Iris pigment epithelial cell (primary cell): ENCODE measurements at regions not wholly inside any gene's neighbourhood (a gene's known extent, or its start where the extent isn't known, plus 50 kb on each side); places are given as distances from the start of the nearest gene placed in this dataset.
"Not testable (repeated sequence)": the region's sequence is repeated elsewhere in the genome, so short reads cannot be mapped to it uniquely, and the experiment has no call there.

Experiments used
- DNase-seq: peaks from one replicate; pipeline ENCODE4 v3.0.0-alpha.2; 2011; ENCODE audit warnings: low read depth

DNA sequence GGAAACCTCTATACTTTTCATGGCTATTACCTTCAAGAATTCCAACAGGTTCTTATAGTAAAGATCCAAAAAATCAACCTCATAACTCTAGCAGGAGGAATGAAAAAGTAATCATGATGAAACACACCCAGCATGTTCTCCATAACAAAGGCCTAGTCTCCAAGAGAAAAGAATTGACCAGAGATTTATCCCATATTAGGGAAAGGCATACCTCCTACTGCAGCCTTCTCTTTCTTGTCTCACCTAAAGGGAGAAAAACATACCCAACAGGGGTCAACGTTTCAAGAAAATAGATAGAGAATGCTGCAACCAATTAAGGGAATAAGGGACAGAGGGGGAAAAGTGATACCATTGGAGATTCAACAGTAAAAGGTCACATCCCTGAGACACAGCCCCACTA is 262.5 kb downstream of the FRK start:
- no peak for DNase-seq

DNA sequence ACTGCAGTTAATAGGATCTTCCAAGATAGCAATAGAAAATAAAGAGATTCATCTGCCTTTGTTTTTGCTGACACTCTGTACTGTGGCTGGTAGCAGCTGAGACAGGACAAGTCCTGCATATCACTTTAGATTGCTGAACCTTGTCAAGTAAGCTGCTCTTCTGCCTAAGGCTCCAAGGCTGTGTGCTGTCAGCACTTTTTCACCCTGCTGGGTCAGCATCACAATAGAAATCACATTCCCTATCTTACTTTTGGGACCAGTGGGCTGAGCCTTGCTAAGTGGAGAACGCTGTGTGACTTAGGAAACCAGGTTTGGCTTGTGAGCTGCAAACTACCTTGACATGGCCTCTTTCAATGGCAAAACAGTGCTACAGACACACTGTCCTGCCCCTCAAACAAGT is 263.9 kb downstream of the FRK start:
- DNase-seq = no peak

GRCh38 chr6:115796061-115796460 is 264.6 kb downstream of the FRK start:
- no peak for DNase-seq

DNA sequence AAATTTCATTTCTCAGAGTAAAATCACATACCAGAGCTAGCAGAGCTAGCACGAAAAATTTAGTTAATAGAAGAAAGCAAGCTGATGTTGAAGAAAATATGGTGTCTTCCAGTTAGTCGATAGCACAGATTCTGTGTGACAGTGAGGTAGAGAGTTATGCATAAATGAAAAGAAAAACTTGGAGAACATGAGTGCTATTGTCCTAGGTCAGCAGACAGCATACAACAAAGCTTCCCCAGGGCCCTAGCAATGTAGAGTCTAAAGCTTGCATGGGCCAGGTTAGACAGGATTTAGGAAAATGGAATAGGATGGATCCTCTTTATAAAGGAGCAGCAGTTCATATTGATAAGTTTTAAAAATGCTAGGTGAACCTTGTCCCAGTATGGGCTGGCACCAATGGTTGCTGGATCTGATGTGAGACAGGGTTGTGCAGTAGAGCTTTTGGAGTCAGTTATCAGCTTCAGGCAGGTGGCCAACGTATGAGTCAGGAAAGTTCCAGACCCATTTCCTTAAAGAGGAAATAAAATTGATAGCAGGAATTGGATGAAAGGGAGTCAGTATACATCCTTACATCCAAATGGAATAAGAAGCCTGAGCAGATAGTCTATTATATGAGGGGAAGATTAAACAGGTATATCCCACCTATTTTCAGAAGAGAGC is 277.2 kb downstream of the FRK start:
- DNase-seq = peak; percentile 6

DNA sequence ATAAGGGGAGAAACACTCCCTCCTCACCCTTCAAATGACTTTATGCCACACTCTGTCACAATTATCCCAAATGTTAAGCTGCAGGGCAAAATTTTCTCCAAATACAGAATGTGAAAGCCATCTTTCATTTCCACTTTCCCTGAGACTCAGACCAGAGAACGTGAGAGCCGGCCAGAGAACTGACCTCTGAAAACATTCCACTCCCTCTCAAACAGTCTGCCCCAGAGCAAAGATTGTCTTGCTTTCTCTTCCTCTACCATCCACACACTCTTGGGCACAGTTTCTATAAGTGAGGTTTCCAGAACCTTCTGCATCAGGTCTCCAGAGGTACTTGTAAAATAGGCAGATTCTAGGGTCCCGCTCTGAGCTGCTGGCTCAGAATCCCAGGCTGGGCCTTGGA is 278.1 kb downstream of the FRK start:
- DNase-seq = no peak

DNA sequence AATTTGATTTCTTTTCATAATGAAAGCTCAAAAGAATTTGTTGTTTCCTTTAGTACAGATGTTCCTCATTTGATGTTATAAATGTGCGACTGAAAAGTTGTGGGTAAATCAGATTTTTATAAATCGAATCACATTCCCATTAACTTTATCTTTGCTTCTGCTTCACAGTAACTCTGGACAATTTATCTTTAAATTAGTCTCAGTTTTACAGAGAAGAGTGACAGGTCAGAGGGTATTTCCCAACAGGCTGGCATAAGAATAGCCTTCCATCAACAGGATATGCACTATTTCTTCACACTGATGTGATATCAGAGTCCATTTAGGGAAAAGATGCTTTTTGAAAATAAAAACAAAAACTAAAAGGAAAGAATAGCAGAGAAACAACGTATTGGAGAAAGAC is 286.9 kb downstream of the FRK start:
- DNase-seq = no peak

- DNase-seq = no peak
Measured at GRCh38 chr6:115770851-115771250, 289.8 kb downstream of the FRK start.

DNA sequence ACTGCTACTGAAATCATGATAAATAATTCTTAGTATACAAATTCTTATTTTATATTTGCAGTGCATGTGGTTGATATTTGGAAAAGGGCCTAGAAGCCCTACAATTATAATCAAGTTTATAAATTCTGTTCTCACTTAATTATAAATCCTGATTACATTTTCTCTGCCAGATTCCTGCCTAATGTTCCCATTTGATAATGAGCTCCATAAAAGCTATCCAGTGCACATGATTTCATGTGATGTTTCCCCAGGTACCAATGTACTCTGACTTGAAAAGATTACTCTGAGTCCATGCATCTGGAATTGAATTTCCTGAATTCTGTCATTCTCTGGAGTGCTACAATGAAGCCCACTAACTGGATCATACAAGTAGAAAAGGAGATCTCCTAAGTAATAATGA is 292.2 kb downstream of the FRK start:
- DNase-seq = no peak

DNA sequence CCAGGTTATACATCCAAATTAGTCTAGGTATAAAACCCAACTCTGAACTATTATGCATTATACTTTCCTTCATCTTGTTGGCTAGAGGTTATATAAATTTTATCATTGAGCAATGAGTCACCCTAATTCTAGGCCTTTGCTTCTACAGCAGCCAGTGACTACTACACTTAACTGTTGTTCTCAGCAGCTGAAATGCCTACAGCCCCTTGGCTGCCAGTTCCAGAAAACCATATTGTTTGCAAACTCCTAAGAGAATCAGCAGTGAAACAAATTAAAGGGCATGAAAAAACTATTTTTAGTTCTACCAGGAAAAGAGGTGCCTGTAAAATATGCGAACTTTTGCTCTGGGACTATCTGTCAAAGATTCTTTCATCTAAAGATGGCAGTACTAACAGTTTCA is 292.8 kb downstream of the FRK start:
- DNase-seq = peak; percentile 6

DNA sequence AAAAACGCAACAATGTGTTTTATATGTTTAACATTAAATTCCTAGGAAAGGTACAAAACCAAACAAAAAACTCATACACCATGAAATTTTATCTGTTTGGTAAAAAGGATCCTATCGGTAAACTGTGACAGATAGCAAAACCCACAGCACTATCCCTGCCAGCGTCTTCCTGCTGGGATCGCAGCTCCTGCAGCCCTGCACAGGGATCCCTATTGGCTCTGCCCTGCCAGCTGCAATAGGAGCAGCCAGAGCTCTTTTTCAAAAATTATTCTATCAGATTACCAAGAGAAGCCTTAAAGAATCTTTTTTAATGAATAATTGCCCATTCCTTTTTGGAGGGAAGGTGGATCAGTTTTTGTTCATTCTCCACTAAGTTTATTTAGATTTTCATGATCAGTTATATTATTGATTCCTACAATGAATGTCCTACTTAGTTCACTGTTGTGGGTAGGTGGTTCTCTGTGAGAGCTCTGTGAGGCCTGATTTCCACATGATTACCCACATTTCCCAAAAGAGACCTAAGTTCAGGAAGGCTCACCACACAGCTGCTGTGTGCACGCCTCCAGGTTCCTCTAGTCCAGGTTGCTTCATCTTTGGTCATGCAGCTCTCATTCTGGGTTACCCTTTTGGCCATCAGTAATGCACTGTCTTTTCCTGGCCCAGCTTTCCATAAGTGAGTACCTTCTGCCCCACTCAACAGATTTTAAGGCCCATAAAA is 293.8 kb downstream of the FRK start:
- DNase-seq = peak; percentile 2

- DNase-seq = no peak
Measured at GRCh38 chr6:115765966-115766365, 294.7 kb downstream of the FRK start.

DNA sequence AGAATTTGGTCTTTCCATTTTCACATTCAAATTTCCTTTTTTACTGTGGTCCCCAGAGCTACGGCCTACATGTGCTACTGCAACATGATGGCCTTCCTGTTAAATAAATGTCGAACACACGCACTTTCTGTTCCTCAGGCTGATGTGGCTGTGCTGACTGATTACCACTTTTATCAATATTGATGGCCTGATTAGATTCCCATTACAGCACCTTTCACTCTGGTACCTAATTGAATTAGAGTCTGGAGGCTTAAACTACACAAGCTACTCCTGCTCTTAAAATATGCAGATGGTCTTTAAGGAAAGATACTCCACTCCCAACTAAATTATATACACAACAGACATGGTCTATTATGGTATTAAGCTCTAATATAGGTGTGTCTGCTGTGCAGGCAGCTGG is 301.6 kb downstream of the FRK start:
- no peak for DNase-seq

DNA sequence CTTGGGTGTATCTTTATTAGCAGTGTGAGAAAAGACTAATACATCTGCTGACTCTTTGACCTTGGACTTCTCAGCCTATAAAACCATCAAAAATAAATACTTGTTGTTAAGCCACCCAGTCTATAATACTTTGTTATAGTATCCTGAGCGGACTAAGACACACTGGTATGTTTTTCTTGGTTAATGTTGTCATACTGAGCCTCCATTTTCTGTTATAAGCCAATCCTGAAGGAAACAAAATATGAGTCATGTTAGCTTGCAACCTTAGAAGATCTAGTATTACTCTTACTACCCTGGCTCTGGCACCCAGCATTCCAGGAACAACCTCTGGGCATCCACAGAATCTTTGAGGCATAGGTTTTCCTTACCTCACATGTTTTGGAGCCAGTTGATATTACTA is 307.2 kb downstream of the FRK start:
- DNase-seq = peak; percentile 6

GRCh38 chr6:115750946-115751345 is 309.7 kb downstream of the FRK start:
- DNase-seq = no peak

DNA sequence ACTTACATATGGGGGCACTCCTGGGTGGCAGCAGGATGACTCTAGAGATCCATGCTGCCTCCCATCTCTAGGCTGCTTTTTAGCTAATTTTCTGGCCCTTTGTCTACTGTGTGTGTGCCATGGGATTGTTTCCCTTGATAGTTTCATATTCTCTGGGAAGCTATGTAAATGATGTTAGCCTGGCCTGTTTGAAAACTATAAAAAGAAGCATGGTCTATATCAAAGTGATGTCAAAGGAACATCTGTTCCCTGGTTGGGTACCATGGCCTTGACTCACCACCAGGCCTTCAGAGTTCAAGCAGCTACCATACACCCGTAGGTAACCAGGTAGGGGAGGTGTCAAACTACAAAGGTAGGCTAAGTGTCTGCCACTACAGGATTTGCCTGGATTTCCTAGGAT is 310.4 kb downstream of the FRK start:
- no peak for DNase-seq

- DNase-seq = no peak
Measured at GRCh38 chr6:115747719-115748118, 313.0 kb downstream of the FRK start.

DNA sequence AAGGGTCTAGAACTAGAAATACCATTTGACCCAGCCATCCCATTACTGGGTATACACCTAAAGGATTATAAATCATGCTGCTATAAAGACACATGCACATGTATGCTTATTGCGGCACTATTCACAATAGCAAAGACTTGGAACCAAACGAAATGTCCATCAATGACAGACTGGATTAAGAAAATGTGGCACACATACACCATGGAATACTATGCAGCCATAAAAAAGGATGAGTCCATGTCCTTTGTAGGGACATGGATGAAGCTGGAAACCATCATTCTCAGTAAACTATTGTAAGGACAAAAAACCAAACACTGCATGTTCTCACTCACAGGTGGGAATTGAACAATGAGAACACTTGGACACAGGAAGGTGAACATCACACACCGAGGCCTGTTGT is 314.1 kb downstream of the FRK start:
- DNase-seq = not testable (repeated sequence)

DNA sequence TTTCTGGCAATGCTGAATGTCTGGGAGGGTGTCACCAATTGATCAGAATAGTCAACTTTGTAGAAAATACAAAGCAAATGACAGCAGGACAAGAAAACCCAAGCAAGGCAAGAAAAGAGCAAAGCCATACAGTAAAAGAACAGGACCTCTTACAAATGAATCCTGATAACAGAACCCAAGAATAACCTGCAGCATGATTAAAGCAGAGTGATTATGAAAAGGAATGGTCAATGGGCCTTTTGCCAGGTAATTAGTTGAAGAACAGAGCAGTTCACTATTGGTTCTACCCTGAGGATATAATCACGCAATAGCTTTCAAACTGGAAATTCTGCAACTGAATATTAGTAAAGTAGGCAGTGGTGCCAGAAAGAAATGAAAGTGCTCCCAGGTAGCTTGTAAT is 319.8 kb downstream of the FRK start:
- DNase-seq = no peak

DNA sequence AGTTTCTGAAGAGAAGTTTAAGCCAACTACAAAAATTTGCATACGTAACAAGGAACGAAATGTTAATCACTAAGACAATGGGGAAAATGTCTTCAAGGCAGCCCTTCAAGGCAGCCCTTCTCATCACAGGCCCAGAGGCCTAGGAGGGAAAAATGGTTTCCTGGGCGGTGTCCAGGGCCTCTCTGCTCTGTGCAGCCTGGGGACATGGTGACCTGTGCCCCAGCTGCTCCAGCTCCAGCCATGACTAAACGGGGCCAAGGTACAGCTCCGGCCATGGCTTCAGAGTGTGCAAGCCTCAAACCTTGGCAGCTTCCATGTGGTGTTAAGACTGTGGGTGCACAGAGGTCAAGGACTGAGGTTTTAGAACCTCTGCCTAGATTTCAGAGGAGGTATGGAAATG is 325.1 kb downstream of the FRK start:
- DNase-seq = no peak

DNA sequence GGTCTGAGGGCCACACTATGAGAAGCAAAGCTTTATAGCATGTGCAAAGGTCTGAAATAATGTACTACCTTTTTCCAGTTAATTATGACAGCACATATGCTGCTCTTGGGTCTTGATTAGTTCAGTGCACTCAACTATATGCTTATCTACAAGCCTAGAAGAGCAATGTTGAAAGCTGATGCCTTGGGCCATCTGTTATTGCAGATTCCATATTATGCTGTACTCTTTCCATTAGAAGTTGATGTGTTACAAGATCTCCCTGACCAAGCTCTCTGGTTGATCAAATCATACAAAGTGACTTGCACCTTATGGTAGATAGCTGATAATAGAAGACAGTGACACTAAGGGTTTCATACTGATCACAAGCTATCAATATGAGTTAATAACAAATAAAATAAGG is 327.3 kb downstream of the FRK start:
- no peak for DNase-seq

GRCh38 chr6:115729036-115729435 is 331.7 kb downstream of the FRK start:
- no peak for DNase-seq

DNA sequence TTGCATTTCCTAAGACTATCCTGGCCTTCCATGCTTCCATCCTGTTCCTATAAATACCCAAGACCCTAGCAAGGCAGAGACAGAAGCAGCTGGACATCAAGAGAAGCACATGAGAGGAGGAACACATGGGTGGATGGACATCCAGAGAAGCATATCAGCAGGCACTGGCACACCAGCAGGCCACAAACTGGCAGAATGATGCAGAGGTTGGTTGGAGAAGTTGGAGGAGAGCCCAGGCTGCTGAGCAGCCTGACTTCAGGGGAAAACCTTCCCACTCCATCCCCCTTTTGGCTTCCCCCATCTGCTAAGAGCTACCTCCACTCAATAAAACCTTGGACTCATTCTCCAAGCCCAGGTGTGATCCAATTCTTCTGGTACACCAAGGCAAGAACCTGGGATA is 332.5 kb downstream of the FRK start:
- no peak for DNase-seq

DNA sequence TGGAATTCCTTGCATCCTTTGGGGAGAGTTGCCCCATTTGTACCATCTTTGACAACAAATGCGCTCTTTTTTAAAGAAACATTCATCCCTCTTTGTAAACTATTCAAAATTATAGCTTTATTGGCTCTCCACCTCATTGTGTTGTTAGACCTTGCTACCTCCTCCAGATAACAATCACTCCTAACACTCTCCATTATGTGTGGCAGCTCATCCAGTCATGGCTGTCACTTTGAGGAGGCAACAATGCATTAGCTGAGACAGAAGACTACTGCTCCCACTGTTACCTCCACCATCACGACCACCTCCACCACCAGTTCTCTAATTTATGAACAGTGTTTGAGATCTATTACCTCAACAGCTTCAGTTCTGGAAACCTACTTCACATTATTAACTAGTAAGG is 339.1 kb downstream of the FRK start:
- DNase-seq = no peak

GRCh38 chr6:115720900-115721299 is 339.8 kb downstream of the FRK start:
- DNase-seq = no peak
